GM18511 (cell line): ENCODE measurements at regions not wholly inside any gene's neighbourhood (a gene's known extent, or its start where the extent isn't known, plus 50 kb on each side); places are given as distances from the start of the nearest gene placed in this dataset.

Experiments
- ATAC-seq: cut with Tn5 transposase; IDR thresholded peaks from one replicate; pipeline ENCODE4 v1.9.1; 2021; ENCODE audit warnings: mild to moderate bottlenecking, moderate library complexity; ENCODE audit not compliant: unreplicated experiment

DNA sequence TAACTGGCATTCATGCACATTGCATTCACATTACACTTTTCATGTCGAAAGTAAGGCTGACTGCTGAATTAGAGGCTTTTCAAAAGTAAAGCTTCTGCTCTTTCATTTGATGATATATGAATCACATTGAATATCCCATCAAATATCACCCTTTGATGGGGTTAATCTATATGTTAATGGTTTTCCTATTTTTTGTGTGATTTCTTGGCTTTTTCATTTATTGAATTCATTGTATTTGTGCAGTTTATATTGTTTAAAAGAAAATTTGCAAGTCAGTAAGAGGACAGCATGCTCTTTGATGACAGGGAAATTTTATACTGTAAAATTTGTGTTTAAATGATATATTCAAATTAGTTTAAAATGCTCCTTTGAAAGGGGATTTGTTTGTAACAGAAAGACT, 344.1 kb downstream of the PCDH10 start:
- no peak for ATAC-seq

DNA sequence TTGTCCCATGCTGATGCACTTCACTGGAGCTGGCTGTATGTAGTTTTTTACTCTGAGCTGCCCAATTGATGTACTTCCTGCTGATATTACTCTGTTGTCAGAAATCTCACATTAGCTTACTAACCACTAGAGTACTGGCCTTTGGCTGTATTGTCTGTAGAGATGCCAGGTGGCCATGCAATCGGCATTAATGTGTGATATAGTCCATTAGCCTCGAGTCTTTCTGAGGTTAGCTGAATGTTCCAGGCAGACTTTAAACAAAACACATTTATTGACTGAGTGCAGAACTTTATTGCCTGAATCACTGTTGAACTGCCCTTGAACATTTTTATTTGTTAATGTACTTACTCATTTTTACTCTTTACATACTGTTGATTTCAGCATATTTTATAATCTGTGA, 335.2 kb downstream of the PCDH10 start:
- no peak for ATAC-seq

DNA sequence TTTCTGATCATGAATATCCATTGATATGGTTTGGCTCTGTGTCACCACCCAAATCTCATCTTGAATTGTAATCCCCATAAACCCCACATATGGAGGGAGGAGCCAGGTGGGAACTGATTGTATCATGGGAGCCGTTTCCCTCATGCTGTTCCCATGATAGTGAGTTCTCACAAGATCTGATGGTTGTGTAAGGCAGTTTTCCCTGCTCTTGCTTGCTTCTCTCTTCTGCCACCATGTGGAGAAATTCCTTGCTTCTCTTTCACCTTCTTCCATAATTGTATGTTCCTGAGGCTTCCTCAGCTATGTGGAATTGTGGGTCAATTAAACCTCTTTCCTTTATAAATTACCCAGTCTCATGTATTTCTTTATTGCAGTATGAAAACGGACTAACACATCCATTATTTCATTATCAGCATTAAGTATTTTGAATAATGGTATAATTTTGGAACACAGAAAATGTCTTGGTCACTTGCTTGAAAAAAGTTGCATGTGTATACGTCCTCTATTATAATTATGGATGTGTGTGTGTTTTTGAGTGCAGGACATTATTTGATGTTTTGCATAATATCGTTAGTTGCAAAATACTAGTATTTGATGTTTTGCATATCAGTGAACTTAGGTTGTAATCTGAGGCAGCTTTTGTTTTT, 334.6 kb downstream of the PCDH10 start:
- no peak for ATAC-seq

DNA sequence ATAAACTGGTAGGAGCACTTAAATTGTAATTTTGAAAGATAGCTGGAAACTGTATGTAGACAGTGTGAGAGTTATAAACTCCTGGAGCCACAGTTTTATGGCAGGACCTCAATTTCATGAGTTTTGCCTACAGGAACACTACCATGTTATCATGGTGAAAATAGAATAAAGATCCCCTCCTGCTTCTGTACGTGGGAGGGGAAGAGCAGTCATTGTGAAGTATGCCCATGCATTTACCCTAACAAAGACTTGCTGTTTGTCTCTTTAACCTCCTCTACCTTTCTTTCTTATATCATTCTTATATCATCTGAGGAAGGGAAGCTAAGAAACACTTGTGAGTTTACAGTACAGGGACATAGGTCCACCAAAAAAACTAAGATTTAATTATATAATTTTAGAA, 327.0 kb downstream of the PCDH10 start:
- no peak for ATAC-seq

DNA sequence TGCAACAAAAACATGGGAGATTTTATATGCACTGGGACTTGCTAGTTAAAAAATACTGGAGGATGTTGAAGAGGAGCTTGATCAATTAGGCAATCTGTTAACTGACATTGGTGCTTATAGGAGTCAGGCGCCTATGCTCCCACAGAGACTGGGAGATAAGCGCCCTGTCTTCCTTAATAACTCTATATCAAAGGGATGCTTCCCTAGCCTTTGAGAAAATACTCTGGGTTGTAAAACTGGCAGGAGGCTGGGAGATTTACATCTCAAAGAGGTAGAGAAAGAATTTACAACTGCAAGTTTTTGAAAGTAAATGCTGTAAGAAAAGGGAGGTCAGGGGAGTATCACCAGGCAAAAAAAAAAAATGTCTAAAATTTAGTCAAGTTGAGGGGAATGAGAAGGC, 325.4 kb downstream of the PCDH10 start:
- no peak for ATAC-seq

DNA sequence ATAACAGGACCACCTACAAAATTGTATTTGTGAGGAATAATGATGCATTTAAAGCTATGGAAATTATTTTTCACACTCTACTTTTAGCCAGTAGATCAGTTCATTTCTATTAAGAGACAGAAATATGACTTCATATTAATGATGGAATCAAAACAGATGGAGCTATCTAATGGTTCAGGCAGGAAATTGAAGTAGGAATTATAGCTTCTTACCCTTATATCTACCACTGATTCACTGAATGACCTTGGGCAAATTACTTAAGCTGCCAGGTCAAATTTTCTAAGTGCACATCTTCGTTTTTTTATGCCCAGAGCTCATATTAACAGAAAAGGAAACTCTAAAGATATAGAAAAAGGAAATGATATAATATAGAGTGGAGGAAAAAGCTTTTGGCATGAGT, 323.1 kb downstream of the PCDH10 start:
- no peak for ATAC-seq

DNA sequence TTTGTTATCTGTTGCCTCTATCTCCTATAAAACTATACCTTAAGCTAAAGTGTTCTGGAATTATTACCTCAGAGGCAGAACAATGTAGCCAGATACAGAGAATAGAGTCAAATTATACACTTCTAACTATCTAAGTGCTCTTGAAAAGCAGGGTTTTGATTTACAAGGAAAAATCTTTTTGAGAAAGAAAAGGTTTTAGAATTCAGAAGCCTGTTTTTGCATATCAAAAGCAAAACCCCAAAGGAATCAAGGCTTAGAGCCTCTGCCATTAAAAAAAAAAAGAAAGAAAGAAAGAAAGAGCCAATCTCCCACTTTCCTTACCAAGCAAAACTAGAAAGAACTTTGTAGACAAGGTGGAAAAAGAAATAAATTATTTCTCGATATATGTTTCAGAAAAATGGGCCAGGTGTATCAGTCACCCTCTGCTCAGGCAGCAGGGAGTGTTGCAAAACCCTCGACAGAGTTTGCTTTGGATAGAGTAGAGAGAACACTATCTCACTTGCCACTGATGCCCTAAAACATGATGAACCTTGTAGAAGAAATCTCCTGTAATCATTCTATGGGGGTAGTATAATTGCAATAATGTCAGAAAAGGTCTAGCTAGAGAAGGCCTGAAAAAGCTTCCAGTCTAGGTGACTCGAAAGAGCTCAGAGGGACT, 318.3 kb downstream of the PCDH10 start:
- no peak for ATAC-seq

DNA sequence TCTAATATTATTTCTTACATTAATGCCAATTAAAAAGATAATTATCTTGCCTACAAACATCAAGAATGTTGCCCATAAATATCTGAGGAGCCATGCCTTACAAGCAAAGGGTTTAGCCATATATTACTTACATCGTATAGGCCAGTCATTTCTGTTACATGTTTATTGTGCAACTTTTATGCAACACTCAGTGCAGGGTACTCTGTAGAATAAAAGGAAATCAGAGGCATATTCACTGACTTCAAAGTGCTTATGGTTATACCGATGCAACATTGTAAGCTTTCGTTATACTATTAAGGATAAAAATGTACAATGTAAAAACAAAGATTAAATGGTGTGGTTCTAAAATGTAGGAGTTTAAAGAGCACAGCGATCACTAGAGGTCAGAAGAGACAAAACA, 315.9 kb downstream of the PCDH10 start:
- no peak for ATAC-seq

DNA sequence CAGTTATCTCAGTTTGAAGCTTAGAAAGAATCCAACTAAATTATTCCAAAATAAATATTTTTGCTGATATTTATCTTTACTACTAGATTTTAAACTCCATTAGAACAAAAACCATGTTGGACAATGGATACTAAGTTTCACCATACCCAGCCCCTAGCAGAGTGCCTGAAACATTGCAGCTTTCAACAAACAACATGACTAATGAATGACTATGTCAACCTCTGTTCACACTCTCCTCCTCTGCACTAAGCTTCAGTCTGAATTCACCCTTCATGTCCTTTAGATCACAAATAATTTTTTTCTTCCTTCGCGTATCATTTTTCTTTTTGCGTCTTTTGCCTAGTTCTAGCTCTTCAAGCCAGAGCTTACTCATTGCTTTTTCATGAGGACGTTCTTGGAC, 315.2 kb downstream of the PCDH10 start:
- no peak for ATAC-seq

DNA sequence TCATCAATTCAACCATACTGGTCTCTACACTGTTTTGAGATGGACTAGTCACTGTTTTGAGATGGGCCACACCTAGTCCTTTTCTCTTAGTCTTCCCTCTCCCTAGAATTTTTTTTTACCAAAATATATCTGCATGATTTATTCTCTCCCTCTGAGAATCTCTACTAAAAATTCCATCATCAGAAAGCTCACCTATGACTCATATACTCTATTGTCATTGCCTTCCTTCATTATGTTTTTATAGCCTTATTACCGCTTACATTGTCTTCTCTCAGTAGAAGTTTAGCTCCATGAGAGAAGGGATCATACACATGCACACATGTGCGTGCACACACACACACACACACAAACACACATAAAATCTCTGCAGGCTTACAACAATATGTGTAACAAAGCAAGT, 303.6 kb downstream of the PCDH10 start:
- no peak for ATAC-seq

DNA sequence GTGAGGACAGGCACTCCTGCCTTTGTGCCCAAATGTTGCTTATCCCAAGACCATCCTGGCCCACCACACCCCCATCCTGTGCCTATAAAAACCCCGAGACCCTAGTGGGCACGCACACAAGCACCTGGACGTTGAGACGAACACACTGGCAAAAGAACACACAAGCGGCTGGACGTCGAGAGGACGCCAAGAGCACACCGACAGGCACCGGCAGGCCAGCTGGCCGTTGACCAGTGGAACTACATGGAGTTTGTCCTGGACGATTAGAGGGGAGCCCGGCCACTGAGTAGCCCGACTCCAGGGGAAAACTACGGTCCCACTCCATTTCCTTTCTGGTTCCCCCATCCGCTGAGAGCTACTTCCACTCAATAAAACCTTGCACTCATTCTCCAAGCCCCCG, 301.7 kb downstream of the PCDH10 start:
- no peak for ATAC-seq

DNA sequence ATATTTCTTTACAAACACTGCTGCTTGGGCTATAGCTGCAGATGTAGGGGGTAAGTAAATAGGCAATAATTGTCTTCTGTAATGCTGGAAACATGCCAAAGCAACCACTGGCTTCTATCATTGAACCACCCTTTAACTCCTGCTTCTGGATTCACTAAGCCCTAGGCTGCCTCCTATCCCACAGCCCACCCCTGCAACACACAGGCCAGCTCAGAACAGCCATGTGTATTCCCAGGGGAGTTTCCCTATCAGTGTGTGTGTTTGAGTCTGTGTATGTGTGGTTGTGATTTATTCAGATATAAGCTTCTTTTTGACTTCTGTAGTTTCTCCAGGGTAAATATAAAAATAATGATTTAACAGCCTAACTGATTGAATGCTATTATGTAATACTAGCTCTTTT, 291.3 kb downstream of the PCDH10 start:
- no peak for ATAC-seq

DNA sequence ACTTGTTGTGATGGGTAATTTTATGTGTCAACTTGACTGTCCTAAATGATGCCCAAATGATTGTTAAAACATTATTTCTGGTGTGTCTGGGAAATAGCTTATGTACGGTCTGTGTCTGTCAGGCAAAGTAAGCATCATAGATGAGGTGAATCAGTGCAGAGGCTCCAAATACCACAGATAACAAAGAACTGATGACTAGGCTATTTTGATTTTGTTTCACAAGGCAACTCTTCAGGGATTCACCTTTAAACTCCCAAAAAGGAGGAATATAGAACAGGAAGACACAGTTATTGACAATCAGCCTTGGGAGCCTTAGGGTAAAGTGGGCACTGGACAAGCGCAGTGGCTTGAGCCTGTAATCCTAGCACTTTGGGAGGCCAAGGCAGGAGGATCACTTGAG, 290.7 kb downstream of the PCDH10 start:
- ATAC-seq = no peak

DNA sequence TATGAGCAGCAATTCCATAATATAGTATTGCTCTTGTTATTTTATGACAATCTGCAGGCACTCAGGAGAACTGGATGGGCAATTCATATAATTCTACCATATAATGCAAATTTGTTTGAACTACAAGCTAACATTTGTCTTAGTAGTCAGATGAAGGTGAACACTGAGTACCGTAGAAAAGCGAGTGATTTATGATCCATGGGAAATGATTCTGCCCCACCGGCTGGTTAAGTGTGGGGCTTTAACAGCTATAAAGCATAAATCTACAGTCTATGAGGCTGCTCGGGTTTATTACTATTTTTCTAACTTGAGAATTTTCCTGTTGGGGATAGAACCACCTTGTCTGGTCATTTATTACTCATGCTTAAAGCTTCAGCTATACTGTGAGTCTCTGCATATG, 275.5 kb downstream of the PCDH10 start:
- no peak for ATAC-seq

DNA sequence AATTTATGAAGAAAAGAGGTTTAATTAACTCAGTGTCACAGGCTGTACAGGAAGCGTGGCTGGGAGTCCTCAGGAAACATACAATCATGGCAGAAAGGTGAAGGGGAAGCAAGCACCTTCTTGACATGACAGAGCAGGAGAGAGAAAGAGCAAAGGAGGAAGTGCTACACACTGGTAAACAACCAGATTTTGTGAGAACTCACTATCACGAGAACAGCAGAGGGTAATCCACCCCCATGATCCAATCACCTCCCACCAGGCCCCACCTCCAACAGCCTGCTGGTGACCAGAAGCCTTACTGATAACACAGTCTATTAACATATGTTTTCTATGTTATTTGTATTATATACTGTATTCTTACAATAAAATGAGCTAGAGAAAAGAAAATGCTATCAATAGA, 254.8 kb downstream of the PCDH10 start:
- ATAC-seq = no peak

DNA sequence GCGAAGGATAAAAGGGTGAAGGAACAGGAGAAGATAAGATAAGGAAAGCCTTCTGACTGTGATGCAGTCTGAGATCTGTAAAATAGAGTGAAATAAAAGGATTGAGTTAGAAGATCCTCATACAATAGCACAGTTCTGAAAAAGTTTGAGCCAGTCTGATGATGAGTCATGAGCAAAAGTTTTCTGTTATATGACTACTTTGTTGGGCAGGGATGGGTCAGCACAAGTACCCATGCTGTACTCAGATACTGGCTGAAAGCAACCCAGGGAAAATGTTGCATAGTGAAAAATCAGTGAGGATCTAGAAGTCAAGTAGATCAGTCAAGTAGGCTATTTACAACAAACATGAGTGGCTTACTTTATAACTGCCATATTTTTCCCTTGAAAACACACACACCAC, 253.5 kb downstream of the PCDH10 start:
- no peak for ATAC-seq

DNA sequence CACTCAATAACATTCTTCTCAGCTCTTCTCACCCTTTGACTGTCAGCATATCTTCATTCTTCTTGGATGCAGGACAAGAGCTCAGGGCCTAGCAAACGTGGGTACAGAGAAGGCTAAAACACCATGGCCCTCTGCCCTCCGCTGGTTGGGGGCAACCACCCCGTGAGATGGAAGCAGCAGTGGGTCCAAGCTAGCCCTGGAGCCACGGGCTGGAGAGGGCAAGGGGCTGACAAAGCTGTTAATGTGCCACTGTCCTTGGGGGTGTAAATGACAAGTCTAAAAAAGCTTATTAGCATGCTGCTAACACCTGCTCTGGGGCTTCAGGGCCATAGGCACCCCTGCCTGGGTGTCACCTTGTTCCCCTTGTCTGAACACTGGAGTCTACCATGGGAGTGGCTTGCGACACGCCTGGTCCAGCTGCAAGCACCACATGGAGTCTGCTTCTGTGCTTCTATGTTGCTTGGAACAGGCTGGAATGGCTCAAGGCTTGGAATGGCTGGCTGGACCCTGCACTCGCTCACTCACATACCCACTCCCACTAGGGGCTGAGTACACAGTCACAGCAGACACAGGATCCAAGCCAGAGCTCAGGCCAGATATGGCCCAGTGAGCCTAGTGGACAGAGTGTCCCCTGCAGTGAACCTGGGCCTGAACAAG, 246.0 kb downstream of the PCDH10 start:
- no peak for ATAC-seq

DNA sequence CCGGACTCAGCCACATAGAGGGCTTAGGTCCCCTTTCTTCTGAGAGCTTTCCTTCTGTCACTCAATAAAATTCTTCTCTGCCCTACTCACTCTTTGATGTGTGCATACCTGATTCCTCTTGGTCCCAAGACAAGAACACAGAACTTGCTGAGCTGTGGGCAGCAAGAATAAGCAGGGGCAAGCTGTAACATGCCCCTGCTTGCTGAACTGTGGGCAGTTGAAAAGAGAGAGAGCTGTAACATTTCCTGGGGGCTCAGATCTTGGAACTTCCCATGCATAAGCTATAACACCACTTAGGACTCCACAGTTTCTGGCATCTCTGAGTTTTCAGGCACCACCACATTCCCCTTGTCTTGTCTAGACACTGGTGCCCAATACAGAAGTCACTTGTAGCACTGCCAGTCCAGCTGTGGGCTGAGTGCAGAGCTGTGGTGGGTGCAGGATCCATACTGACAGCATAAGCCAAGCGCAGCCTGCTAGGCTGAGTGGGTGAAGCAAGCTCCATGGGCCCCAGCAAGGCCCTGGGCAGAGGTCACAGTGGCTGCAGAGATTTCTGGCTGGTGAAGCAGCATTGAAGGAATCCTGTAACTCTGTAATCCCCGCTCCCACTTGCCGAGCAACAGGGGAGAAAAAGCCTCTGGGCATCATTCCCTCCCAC, 241.2 kb downstream of the PCDH10 start:
- no peak for ATAC-seq

DNA sequence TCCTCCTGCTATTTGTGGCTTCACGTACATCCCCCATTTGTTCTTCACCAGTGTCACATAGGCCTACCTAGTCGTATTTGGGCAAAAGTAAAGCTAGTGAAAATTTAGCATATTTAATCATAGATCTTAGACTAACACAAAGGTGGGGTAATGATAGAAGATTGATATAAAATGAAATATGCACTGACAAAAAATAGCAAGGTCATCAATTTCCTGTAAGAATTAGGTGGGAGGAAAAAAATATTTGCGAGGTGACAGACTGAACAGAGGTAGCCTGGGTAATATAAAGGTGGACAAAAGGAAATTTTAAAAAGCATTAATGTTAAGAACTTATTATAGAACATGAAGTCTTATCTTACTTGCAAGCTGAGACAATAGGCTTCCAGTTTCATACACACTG, 239.9 kb downstream of the PCDH10 start:
- ATAC-seq = no peak

DNA sequence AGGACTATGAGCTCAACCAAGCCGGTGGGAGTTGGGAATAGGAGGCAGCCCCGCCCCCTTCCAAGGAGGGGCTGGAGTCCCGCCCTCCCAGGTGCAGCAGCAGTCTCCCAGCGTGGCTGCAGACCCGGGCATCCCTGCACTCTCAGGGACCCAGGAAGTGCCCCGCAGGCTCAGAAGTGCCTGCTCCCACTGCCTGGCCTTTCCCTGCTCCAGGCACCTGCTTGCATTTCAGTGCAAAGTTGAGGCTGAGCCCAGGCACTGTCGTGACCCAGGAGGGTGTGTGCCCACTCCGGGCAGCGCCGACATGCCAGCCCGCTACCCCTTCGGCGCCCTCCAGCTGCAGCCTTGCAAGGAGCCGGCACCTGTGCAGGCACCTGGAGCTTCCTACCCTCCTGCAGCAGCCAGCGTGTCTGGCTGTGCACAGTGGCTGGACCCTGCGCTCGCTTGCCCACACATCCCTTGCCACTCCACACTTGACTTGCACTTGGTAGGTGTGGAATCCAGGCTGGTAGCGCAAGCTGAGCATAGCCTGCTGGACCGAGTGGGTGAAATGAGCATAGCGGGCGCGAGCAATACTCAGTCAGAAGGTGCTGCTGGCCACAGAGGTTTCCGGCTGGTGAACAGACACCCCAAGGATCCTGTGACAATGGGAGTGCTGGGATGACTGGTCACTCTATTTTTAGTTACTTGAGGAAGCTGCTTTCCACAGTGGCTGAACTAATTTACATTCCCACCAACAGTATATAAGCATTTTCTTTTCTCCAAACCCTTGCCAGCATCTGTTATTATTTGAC, 236.3 kb downstream of the PCDH10 start:
- ATAC-seq = no peak
